ENCODE measurements at regions not wholly inside any gene's neighbourhood (a gene's known extent, or its start where the extent isn't known, plus 50 kb on each side); places are given as distances from the start of the nearest gene placed in this dataset.

DNA sequence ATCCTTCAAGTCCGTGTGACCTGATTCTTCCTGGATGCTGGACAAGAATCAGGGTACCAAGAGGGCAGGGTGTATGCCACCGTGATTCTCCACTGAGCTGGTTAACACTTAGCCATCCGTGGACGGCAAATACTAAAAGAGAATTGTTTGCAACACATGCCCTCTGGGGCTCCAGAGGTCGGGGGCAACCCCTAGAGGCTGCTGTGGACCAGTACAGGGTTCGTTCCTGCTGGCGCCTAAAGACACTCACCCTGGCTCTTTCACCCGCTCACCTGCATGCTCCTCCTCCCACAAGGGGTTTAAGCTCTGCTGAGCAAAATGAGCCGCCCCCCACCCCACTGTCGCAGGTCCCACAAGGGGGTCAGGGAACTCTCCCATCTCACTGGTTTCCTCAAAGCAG lies 148.7 kb upstream of the ITGB1 start:
- TF ChIP-seq, protein P1, sequence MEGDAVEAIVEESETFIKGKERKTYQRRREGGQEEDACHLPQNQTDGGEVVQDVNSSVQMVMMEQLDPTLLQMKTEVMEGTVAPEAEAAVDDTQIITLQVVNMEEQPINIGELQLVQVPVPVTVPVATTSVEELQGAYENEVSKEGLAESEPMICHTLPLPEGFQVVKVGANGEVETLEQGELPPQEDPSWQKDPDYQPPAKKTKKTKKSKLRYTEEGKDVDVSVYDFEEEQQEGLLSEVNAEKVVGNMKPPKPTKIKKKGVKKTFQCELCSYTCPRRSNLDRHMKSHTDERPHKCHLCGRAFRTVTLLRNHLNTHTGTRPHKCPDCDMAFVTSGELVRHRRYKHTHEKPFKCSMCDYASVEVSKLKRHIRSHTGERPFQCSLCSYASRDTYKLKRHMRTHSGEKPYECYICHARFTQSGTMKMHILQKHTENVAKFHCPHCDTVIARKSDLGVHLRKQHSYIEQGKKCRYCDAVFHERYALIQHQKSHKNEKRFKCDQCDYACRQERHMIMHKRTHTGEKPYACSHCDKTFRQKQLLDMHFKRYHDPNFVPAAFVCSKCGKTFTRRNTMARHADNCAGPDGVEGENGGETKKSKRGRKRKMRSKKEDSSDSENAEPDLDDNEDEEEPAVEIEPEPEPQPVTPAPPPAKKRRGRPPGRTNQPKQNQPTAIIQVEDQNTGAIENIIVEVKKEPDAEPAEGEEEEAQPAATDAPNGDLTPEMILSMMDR (conservative IDR thresholded peaks at IDR 0.05; ENCODE audit: low read length): peak; percentile 29; the same call in 1 of the 2 replicates
- no peak for TF ChIP-seq EZH2phosphoT487 (IDR thresholded peaks at IDR 0.05; ENCODE audit: borderline replicate concordance, low read depth, low read length)

All from OCI-LY7 (cell line).